Transverse colon (tissue), 4 donors: ENCODE measurements at regions not wholly inside any gene's neighbourhood (a gene's known extent, or its start where the extent isn't known, plus 50 kb on each side); places are given as distances from the start of the nearest gene placed in this dataset.

Source experiments
- EP300 ChIP-seq: sonication (generic); formaldehyde crosslinking; IDR thresholded peaks from one replicate; pipeline ENCODE4 v1.6.1; 2017; ENCODE audit warnings: antibody characterized with exemption, low read depth
- POLR2AphosphoS5 ChIP-seq, 3 donors: sonication (generic); formaldehyde crosslinking; IDR thresholded peaks; one replicate each; pipeline ENCODE4 v1.6.1; 2016; ENCODE audit warnings: antibody characterized with exemption in 3 of 3
- TF ChIP-seq, protein P1 (sequence below), 5 experiments: fragments of 200-600 bp in 3 of 5; fragments of 450-650 bp in 2 of 5; sonication (generic) in 3 of 5; IDR thresholded peaks; 1 replicate in 2 of 5; 2 replicates in 3 of 5; pipeline ENCODE4 v1.5.1; 2016 to 2017; ENCODE audit warnings: antibody characterized with exemption in 5 of 5, inconsistent platforms in 3 of 5, mild to moderate bottlenecking in 2 of 5, moderate library complexity in 1 of 5

DNA sequence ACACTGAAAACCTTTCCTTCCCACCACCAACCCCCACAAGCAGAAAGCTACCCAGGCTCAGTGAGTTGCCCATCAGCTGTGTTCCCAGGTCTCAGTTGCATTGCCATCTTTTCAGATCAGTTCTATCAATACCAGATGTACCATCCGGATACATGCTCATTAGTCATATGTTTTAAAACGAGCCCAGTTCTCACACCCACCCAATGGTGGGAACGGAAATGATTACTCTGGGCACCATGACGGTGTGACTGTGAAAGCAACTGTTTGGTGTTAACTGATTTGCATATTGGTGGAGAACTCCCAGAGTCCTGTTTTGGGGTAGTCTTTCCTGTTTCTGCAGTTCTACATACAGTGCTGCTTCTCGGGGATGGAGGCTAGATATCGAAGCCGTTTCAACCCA is 212.3 kb downstream of the TRIM36 start:
- TF ChIP-seq, protein P1, sequence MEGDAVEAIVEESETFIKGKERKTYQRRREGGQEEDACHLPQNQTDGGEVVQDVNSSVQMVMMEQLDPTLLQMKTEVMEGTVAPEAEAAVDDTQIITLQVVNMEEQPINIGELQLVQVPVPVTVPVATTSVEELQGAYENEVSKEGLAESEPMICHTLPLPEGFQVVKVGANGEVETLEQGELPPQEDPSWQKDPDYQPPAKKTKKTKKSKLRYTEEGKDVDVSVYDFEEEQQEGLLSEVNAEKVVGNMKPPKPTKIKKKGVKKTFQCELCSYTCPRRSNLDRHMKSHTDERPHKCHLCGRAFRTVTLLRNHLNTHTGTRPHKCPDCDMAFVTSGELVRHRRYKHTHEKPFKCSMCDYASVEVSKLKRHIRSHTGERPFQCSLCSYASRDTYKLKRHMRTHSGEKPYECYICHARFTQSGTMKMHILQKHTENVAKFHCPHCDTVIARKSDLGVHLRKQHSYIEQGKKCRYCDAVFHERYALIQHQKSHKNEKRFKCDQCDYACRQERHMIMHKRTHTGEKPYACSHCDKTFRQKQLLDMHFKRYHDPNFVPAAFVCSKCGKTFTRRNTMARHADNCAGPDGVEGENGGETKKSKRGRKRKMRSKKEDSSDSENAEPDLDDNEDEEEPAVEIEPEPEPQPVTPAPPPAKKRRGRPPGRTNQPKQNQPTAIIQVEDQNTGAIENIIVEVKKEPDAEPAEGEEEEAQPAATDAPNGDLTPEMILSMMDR (IDR thresholded peaks at IDR 0.05): no peak
- TF ChIP-seq EP300 (no peak), POLR2AphosphoS5 (IDR thresholded peaks at IDR 0.05) (no peak)
